ENCODE measurements at regions not wholly inside any gene's neighbourhood (a gene's known extent, or its start where the extent isn't known, plus 50 kb on each side); places are given as distances from the start of the nearest gene placed in this dataset.
A peak's percentile ranks its signal among the peaks of the same experiment; 100 is the strongest.
"Not testable (repeated sequence)": the region's sequence is repeated elsewhere in the genome, so short reads cannot be mapped to it uniquely, and the experiment has no call there.

- DNase-seq, result no peak
Measured at GRCh38 chrY:20643055-20643454, 67.5 kb downstream of the EIF1AY start.

DNA sequence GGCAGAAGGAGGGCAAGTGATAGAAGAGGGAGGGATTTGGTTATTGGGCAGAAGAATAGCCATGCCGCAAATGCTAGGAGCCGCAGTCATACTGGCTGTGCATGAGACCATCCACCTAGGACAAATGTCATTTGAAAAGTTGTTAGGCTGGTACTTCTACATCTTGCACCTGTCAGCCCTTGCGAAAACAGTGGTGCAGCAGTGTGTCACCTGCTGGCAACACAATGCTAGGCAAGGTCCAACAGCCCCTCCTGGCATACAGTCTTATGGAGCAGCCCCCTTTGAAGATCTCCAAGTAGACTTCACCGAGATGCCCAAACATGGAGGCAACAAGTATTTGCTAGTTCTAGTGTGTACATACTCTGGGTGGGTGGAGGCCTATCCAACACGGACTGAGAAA is 72.7 kb downstream of the EIF1AY start:
- DNase-seq, result peak in 1 of 51 donors; percentile 0

DNA sequence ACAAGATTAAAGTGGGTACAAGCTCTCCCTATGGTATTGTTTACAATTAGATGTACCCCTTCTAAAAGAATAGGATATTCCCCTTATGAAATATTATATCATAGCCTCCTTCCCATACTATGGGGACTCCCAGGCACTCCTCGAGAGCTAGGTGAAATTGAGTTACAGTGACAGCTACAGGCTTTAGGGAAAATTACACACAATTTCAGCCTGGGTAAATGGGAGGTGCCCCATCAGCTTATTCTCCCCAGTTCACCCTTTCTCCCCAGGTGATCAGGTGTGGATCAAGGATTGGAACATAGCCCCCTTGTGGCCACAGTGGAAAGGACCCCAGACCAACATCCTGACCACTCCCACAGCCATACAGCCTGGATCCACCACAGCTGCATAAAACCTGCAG is 73.3 kb downstream of the EIF1AY start:
- not testable (repeated sequence) for DNase-seq

- no peak for DNase-seq
Measured at GRCh38 chrY:20651481-20651880, 75.9 kb downstream of the EIF1AY start.

- DNase-seq, result no peak
Measured at GRCh38 chrY:20659450-20659849, 83.9 kb downstream of the EIF1AY start.

- no peak for DNase-seq
Measured at GRCh38 chrY:20662204-20662603, 86.6 kb downstream of the EIF1AY start.

DNA sequence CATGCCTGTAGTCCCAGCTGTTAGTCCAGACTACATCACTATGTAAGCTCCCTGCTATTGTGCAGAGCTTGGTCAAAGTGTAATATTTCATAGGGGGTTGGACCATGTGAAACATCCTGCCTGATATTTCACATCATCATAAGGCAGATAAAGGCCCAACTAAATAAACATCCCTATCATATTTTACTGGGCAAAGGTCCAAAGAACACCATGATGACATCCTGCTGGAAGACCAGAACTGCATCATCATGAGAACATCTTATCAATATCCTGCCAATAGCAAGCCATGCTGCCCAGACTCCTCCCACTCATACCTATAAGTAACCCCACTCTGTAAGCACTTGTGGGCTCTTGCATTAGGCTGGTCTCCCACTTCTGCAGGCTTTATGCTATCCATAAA is 88.6 kb downstream of the EIF1AY start:
- DNase-seq, result no peak

DNA sequence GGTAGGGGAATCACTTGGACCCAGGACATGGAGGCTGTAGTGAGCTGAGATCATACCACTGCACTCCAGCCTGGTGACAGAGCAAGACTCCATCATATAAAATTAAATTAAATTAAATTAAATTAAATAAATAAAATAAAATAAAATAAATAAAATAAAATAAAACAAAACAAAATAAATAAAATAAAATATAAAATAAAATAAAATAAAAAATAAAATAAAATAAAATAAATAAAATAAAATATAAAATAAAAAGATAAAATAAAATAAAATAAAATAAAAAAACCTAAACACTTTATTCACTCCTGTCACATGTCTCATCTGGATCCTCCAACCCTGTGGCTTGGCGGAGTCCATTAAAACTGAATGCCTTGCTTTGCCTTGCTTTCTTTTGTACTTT is 89.8 kb downstream of the EIF1AY start:
- not testable (repeated sequence) for DNase-seq

DNA sequence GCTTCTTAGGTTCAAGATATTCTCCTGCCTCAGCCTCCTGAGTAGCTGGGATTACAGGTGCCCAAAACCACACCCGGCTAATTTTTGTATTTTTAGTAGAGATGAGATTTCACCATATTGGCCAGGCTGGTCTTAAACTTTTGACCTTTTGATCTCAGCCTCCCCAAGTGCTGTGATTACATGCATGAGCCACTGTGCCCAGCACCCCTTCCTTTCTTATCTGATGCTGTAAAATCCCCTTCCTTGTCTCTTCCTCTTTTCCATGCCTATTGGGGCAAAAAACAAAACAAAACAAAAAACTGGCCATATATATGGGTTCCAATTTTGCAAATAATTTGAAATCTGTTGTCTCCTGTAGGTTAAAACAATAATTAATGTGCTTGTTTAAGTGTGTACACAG is 74.0 kb upstream of the RPS4Y2 start:
- DNase-seq, result no peak

GRCh38 chrY:20683371-20683770 is 72.5 kb upstream of the RPS4Y2 start:
- no peak for DNase-seq

- no peak for DNase-seq
Measured at GRCh38 chrY:20686674-20687073, 69.2 kb upstream of the RPS4Y2 start.

Data from hypothalamus (tissue), 51 donors.